ENCODE measurements at regions not wholly inside any gene's neighbourhood (a gene's known extent, or its start where the extent isn't known, plus 50 kb on each side); places are given as distances from the start of the nearest gene placed in this dataset.

DNA sequence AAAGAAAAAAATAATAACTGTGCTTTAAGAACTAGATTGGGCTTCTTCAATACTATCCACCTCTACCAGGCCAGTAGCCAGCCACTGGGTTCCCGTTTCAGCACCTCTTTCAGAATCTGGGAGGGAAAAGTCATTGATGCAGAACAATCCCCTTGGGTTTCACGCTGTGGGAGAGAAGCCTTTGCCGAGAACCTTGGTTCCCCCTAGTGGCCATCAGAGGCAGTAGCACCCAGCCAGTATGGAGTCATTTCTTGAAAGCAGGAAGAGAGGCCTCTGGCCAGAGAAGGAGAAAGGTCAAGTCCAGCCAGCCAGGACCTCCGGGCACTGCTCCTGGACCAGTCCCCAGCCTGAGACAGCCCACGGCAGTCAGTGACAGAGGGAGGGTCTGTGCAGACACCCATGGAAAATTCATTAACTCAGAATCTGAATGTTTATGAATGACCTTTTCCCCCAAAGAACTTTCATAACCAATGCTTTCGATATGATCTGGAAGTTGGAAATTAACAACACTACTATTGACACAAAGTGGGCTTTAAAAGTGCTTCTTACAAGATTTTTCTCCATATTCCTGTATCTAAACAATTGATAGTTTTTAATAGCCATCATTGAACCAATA lies 51.2 kb upstream of the CDH5 start:
- no peak overlapping the region for H3K27ac Mint-ChIP-seq

DNA sequence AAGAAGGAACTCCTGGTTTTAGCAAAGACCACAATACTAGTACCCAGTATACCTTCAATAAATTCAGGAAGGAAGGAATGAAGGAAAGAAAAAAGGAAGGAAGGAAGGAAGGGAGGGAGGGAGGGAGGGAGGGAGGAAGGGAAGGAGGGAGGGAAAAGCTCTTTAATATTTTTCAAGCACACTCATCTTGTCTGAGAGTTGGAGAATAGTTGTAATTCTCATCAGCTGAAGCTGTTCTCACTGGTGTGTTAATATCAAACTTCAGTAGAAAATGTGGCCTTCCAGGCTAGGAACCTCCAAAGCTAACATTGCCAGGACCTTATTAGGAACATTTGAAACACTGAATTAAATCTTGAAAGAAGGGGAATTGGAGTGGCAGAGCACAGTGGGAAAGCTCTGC lies 55.2 kb upstream of the CDH5 start:
- Mint-ChIP-seq H3K4me3 (no peak overlapping the region), H3K27ac (no peak overlapping the region), H3K36me3 (no peaks in the 10 kb centered on the region), H3K9me3 (no peaks in the 10 kb centered on the region), H3K27me3 (peaks cover 5 to 25% (median 24%) of the 10 kb centered on the region in 3 donors), H3K4me1 (peaks cover 4 to 7% (median 6%) of the 10 kb centered on the region in 3 donors)
- ATAC-seq (ENCODE audit: low read depth in 2 of 2) = no peak
- DNase-seq = no peak

More for the DNA sequence above, 51.2 kb upstream of the CDH5 start:
- ATAC-seq (ENCODE audit: low read depth in 2 of 2) (peak; percentile 28 to 40), DNase-seq (peak; percentile 14)
- H3K36me3 Mint-ChIP-seq = no peaks in the 10 kb centered on the region
- peaks cover 4 to 7% (median 6%) of the 10 kb centered on the region in 3 donors for H3K4me1 Mint-ChIP-seq
- no peak overlapping the region for H3K4me3 Mint-ChIP-seq
- no peaks in the 10 kb centered on the region for H3K9me3 Mint-ChIP-seq
- peaks cover 17 to 32% (median 26%) of the 10 kb centered on the region in 3 donors for H3K27me3 Mint-ChIP-seq

DNA sequence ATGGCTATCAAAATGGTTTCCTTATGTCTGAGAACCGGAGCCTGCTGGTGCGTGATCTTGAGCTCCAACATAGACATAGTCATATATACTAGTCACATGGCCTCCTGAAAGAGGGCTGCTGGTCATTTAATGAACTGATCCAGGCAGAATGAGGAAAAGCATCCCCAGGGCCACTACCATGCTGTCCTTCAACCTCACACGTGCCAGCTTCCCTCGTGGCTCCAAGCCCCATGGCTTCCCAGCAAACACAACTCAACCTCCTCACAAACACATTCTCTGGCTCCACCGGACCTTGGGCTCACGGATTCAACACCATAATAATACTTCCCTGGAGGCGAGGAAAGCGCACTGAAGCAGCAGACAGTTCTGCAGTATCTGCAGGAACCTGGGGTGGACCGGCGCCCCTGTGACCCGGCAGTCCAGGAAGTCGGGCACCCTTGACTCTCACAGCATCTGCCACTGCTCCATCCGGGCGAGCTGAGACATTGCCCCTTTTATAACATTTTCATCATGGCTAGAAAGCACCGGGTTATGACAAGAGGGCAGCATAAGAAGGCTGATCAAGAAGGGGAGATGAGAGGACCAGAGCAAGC lies 57.2 kb upstream of the CDH5 start:
- Mint-ChIP-seq H3K4me1 (peaks cover 0 to 3% (median 2%) of the 10 kb centered on the region in 3 donors), H3K9me3 (peaks cover 0 to 3% (median 0%) of the 10 kb centered on the region in 7 donors), H3K27me3 (peaks cover 9 to 32% (median 25%) of the 10 kb centered on the region in 3 donors), H3K4me3 (no peak overlapping the region), H3K27ac (peak overlapping the region in 1 of 6 donors; percentile 7), H3K36me3 (no peaks in the 10 kb centered on the region)
- no peak for DNase-seq
- ATAC-seq (ENCODE audit: low read depth in 2 of 2) = no peak

DNA sequence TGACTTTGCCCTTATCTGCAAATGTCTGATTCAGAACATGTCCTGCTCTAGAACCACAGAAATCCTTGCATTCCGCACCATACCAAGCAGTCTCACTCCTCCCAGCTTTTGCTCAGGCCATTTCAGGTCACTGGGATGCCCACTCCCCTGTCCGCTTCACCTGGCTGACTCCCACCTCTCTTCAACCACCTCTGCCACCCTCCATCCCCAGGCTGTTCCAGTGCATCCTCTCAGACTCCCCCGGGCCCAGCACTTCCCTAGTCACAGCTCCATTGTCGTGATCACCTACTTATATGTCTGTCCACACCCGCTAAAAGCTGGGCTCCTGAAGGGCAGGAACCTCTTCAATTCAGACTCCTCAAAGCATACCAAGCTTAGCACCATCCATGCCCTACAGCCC lies 58.4 kb upstream of the CDH5 start:
- peaks cover 9 to 32% (median 20%) of the 10 kb centered on the region in 3 donors for H3K27me3 Mint-ChIP-seq
- no peaks in the 10 kb centered on the region for H3K36me3 Mint-ChIP-seq
- ATAC-seq (ENCODE audit: low read depth in 2 of 2) (no peak), DNase-seq (no peak)
- no peak overlapping the region for H3K27ac Mint-ChIP-seq
- no peak overlapping the region for H3K4me3 Mint-ChIP-seq
- H3K9me3 Mint-ChIP-seq = peaks cover 0 to 4% (median 0%) of the 10 kb centered on the region in 7 donors
- H3K4me1 Mint-ChIP-seq = no peaks in the 10 kb centered on the region

DNA sequence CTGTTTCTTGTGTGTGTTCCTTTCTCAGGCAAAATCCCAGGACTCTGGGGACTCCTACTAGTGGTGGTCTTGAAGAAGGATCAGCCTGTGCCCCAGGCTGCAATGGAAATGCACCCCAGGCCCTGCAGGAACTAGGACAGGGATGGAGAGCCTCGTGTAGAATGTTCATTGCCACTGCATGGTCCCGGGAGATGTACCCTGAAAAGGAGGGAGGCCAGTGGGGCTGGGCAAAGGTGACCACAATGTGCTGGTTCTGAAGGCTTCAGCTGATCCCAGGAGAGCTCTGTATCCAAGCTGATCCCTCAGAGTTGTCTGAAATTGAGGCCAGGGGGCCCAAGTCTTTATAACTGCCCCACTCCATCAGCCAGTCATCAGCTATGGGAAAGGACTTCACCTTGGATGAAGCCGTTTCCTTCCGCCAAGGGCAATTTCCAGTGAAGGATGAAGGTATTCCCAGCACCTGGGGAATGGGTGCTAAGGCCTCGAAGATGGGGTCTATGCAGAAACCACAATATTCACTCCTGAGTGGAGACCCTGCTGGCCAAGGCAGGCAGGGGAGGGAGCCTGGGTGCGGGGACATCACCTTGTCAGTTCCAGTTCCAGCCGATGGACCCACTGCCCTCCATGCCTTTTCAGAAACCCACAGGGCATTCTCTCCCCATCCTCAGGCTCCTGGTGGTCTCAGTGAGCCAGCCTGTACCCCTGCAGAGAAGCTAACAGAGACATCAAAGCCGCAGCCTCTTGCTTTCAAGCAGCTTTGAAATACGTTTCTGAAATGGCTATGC lies 59.9 kb upstream of the CDH5 start:
- ATAC-seq (ENCODE audit: low read depth in 2 of 2) (no peak), DNase-seq (no peak)
- Mint-ChIP-seq H3K27me3 (peaks cover 13 to 32% (median 20%) of the 10 kb centered on the region in 3 donors), H3K36me3 (no peaks in the 10 kb centered on the region), H3K9me3 (peaks cover 0 to 5% (median 0%) of the 10 kb centered on the region in 7 donors), H3K4me3 (no peak overlapping the region), H3K27ac (no peak overlapping the region), H3K4me1 (no peaks in the 10 kb centered on the region)

DNA sequence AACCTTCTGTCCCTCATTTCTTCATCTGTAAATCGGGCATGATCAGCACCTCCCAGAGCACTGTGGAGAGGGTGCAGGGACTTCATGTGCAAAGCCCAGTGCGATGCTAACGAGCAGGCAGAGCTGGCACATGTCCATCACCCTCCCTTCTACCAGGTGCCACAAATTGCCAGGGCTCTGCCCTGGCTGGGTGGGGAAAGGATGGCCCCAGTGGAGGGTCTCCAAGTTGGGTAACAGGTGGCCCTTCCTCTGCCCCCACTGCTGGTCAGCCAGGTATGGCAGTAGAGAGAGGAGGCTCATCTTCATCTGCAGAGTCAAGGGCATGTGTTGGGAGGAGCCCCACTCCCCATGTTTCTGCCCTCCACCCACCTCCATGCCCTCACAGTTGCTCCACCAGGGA lies 61.5 kb upstream of the CDH5 start:
- H3K27me3 Mint-ChIP-seq = peaks cover 18 to 30% (median 21%) of the 10 kb centered on the region in 3 donors
- ATAC-seq (ENCODE audit: low read depth in 2 of 2) (no peak), DNase-seq (no peak)
- H3K36me3 Mint-ChIP-seq = no peaks in the 10 kb centered on the region
- no peaks in the 10 kb centered on the region for H3K4me1 Mint-ChIP-seq
- no peak overlapping the region for H3K27ac Mint-ChIP-seq
- peaks cover 0 to 7% (median 4%) of the 10 kb centered on the region in 7 donors for H3K9me3 Mint-ChIP-seq
- H3K4me3 Mint-ChIP-seq = no peak overlapping the region

DNA sequence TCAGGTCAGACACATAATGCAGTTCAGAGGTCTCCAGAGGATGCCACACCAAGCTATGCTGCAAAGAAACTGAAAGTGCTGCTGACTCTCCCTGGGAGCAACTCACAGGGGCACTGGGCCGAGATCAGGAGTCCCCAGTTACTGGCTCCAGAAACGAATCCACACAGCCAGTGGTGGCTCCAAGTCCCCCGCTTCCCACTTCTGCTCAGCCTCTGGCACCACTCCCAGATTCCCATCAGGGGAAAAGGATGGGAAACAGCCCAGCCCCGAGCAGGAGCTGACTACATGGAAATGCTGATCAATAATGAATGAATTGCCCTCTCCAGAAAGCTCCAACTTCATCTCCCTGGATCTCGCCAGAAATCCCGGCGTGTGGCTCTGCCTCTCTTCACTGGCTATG lies 62.3 kb upstream of the CDH5 start:
- Mint-ChIP-seq H3K27me3 (peaks cover 21 to 22% (median 21%) of the 10 kb centered on the region in 3 donors), H3K9me3 (peaks cover under 1 to 7% (median 5%) of the 10 kb centered on the region in 7 donors), H3K36me3 (no peaks in the 10 kb centered on the region), H3K4me1 (peaks cover 0 to 3% (median 0%) of the 10 kb centered on the region in 3 donors), H3K27ac (no peak overlapping the region), H3K4me3 (no peak overlapping the region)
- ATAC-seq (ENCODE audit: low read depth in 2 of 2) = no peak
- DNase-seq = no peak

DNA sequence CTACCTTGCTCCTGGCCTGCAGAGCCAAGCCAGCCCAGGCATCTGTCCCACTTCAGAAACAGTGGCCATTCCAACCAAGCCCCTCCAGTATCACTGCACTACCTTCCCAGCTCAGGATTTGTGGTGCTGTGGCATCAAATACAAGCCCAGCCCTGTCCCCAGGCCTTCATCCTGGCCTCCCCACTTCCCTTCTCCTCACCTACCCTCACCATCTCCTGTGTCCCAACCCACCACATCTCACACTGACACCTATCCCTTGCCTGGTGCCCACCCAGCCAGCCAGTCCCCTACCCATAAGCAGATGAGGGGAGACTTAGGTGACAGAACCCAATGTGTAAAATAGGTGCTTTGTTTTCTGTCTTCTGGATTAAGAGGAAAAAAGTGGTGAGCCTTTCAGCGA lies 66.0 kb upstream of the CDH5 start:
- no peak overlapping the region for H3K4me3 Mint-ChIP-seq
- H3K36me3 Mint-ChIP-seq = no peaks in the 10 kb centered on the region
- DNase-seq (no peak), ATAC-seq (ENCODE audit: low read depth in 2 of 2) (no peak)
- no peak overlapping the region for H3K27ac Mint-ChIP-seq
- peaks cover 0 to 3% (median 0%) of the 10 kb centered on the region in 3 donors for H3K4me1 Mint-ChIP-seq
- H3K9me3 Mint-ChIP-seq = peaks cover 3 to 9% (median 6%) of the 10 kb centered on the region in 7 donors
- H3K27me3 Mint-ChIP-seq = peaks cover 12 to 19% (median 16%) of the 10 kb centered on the region in 3 donors

DNA sequence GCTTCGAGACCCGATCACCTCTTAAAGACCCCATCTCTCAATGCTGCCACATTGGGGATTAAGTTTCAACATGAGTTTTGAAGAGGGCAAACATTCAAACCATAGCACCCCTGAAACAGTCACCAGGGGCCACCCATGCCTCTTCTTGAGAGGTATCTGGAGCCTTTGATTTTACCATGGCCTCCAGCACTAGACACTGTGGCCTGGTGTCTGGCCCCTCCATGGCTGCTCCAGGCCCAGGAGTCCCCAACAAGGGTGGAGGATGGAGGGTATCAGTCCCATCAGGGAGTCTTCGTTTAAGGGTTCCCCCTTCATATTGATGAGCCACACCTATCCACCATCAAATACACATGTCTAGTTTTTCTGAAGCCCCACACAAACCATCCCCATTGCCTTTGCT lies 66.5 kb upstream of the CDH5 start:
- Mint-ChIP-seq H3K4me1 (peaks cover 0 to 3% (median 0%) of the 10 kb centered on the region in 3 donors), H3K27ac (no peak overlapping the region), H3K36me3 (no peaks in the 10 kb centered on the region), H3K4me3 (peak overlapping the region in 1 of 8 donors; percentile 41), H3K27me3 (peaks cover 15 to 19% (median 18%) of the 10 kb centered on the region in 3 donors), H3K9me3 (peaks cover 3 to 9% (median 6%) of the 10 kb centered on the region in 7 donors)
- DNase-seq = no peak
- no peak for ATAC-seq (ENCODE audit: low read depth in 2 of 2)

DNA sequence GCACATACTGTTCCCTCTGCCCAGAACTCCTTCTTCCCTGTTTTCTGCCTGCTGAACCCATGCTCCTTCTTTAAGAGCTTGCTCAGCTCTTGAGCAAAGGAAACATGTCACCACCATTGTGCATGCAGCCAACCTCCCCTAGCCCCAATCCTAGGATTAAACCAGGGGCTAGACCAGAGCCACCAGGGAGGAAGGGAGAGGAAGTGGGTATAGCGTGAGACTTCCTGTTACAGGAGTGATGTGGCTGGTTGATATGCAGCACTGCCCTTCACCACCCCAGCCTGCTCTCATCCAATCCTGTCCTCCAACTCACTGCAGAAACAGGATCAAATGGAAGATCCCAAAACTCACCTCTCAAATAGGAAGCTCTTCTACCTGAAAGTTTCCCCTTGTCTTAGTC lies 67.1 kb upstream of the CDH5 start:
- Mint-ChIP-seq H3K27ac (no peak overlapping the region), H3K4me3 (peak overlapping the region in 1 of 8 donors; percentile 2)
- no peak for ATAC-seq (ENCODE audit: low read depth in 2 of 2)

DNA sequence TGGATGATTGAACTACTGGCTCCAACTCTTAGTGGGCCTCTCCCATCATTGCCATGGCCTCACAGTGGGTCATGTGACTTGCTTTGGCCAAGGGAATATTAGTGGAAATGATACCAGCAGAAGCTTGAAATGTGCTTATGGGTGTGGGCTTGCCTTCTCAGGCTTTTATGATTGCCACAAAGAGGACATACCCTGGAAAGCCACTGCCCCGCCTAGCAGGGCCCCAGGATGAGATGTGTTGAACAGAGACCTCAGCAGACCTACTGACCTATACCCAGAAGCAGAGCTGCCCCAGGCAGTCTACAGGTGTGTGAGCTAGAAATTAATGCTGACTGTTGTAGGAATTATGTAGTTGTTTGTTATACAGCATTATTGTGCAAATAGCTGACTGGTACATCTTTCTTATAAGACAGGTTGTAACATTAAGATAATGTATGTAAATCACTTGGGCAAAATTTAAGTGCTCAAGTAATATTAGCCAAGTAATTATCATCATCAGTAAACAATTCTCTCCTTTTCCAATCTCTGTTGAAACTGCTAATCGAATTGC lies 67.8 kb upstream of the CDH5 start:
- H3K27me3 Mint-ChIP-seq = peaks cover 15 to 28% (median 18%) of the 10 kb centered on the region in 3 donors
- H3K27ac Mint-ChIP-seq = peak overlapping the region in 1 of 6 donors; percentile 9
- DNase-seq = no peak
- no peak overlapping the region for H3K4me3 Mint-ChIP-seq
- ATAC-seq (ENCODE audit: low read depth in 2 of 2) = no peak
- peaks cover 3 to 9% (median 6%) of the 10 kb centered on the region in 7 donors for H3K9me3 Mint-ChIP-seq
- H3K36me3 Mint-ChIP-seq = no peaks in the 10 kb centered on the region
- H3K4me1 Mint-ChIP-seq = peaks cover 0 to 3% (median 0%) of the 10 kb centered on the region in 3 donors

More for the DNA sequence above, 67.1 kb upstream of the CDH5 start:
- H3K27me3 Mint-ChIP-seq = peaks cover 15 to 21% (median 18%) of the 10 kb centered on the region in 3 donors
- no peak for DNase-seq
- no peaks in the 10 kb centered on the region for H3K36me3 Mint-ChIP-seq
- H3K9me3 Mint-ChIP-seq = peaks cover 3 to 9% (median 6%) of the 10 kb centered on the region in 7 donors
- H3K4me1 Mint-ChIP-seq = peaks cover 0 to 3% (median 0%) of the 10 kb centered on the region in 3 donors

DNA sequence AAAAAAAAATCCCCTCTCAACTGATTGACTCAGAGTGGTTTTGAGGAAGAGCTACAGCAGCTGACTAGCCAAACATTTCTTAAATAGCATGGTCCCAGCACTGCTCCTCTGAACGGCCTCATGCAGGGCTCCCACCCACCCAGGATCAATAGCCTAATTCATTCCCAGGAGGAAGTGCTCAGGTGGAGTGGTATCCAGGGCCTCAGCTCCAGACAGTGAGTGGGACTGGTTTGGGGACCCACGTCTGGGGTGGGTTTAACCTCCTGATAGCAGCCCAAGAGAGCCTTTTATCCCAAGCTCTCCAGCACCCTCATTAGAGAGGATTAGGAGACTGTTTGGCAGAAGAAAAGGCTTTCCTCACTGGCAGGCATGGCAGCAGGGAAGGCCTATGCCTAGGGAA lies 68.5 kb upstream of the CDH5 start:
- H3K4me1 Mint-ChIP-seq = peaks cover 0 to 3% (median 0%) of the 10 kb centered on the region in 3 donors
- no peak overlapping the region for H3K4me3 Mint-ChIP-seq
- no peak overlapping the region for H3K27ac Mint-ChIP-seq

DNA sequence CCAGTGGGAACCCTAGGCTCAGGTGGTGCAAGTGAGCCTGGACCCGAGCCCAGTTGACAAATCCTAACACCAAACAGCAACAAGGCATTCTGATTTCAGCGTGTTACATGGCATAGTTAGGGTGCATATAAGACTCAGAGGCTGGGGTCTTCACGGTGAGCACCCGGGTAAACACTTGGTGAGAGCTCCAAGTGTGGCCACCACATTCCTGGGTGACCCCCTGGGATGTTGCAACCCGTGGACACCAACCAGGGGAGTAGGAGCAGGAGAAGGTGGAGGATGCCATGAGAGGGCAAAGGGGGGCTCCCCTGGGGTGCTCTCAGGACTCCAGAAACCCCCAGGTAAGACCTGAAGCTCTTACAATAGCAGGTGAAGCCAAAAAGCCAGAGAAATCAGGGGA lies 69.9 kb upstream of the CDH5 start:
- no peak overlapping the region for H3K4me3 Mint-ChIP-seq
- no peak overlapping the region for H3K27ac Mint-ChIP-seq
- ATAC-seq (ENCODE audit: low read depth in 2 of 2) (no peak), DNase-seq (no peak)
- H3K4me1 Mint-ChIP-seq = peaks cover 0 to 3% (median 0%) of the 10 kb centered on the region in 3 donors
- peaks cover 2 to 9% (median 6%) of the 10 kb centered on the region in 7 donors for H3K9me3 Mint-ChIP-seq
- H3K36me3 Mint-ChIP-seq = no peaks in the 10 kb centered on the region
- peaks cover 22 to 32% (median 32%) of the 10 kb centered on the region in 3 donors for H3K27me3 Mint-ChIP-seq

More for the DNA sequence above, 68.5 kb upstream of the CDH5 start:
- ATAC-seq (ENCODE audit: low read depth in 2 of 2) = no peak
- H3K36me3 Mint-ChIP-seq = no peaks in the 10 kb centered on the region
- no peak for DNase-seq
- H3K27me3 Mint-ChIP-seq = peaks cover 22 to 25% (median 24%) of the 10 kb centered on the region in 3 donors
- H3K9me3 Mint-ChIP-seq = peaks cover 2 to 9% (median 6%) of the 10 kb centered on the region in 7 donors

Data from naive B cell (primary cell).